HG03378 (cell line): ENCODE measurements at regions not wholly inside any gene's neighbourhood (a gene's known extent, or its start where the extent isn't known, plus 50 kb on each side); places are given as distances from the start of the nearest gene placed in this dataset.

Source experiments
- ATAC-seq: cut with Tn5 transposase; IDR thresholded peaks from one replicate; pipeline ENCODE4 v1.9.1; 2021; ENCODE audit warnings: mild to moderate bottlenecking, moderate library complexity; ENCODE audit not compliant: unreplicated experiment

GRCh38 chr20:24813080-24813479, 136.0 kb upstream of the CST7 start:
- ATAC-seq, result no peak

GRCh38 chr20:24813496-24813895, 135.6 kb upstream of the CST7 start:
- ATAC-seq, result no peak

- ATAC-seq, result no peak
Measured at GRCh38 chr20:24813936-24814335, 135.1 kb upstream of the CST7 start.

- ATAC-seq, result no peak
Measured at GRCh38 chr20:24814556-24815195, 134.4 kb upstream of the CST7 start.

- no peak for ATAC-seq
Measured at GRCh38 chr20:24815196-24815815, 133.8 kb upstream of the CST7 start.

- ATAC-seq, result no peak
Measured at GRCh38 chr20:24815931-24816330, 133.1 kb upstream of the CST7 start.

GRCh38 chr20:24816431-24816830, 132.6 kb upstream of the CST7 start:
- ATAC-seq, result no peak

- no peak for ATAC-seq
Measured at GRCh38 chr20:24816907-24817306, 132.2 kb upstream of the CST7 start.

- no peak for ATAC-seq
Measured at GRCh38 chr20:24817351-24817750, 131.7 kb upstream of the CST7 start.

GRCh38 chr20:24818056-24818455, 131.0 kb upstream of the CST7 start:
- no peak for ATAC-seq

- ATAC-seq, result no peak
Measured at GRCh38 chr20:24819331-24819965, 129.6 kb upstream of the CST7 start.

GRCh38 chr20:24820345-24820744, 128.7 kb upstream of the CST7 start:
- ATAC-seq, result no peak

- no peak for ATAC-seq
Measured at GRCh38 chr20:24821391-24821790, 127.7 kb upstream of the CST7 start.

GRCh38 chr20:24823176-24823784, 125.8 kb upstream of the CST7 start:
- no peak for ATAC-seq

- ATAC-seq, result no peak
Measured at GRCh38 chr20:24823989-24824693, 124.9 kb upstream of the CST7 start.

GRCh38 chr20:24825591-24825990, 123.5 kb upstream of the CST7 start:
- no peak for ATAC-seq

- no peak for ATAC-seq
Measured at GRCh38 chr20:24827603-24828295, 121.3 kb upstream of the CST7 start.

- no peak for ATAC-seq
Measured at GRCh38 chr20:24828992-24829648, 119.9 kb upstream of the CST7 start.

GRCh38 chr20:24829649-24830370, 119.3 kb upstream of the CST7 start:
- no peak for ATAC-seq

- ATAC-seq, result no peak
Measured at GRCh38 chr20:24830649-24831048, 118.4 kb upstream of the CST7 start.
